ENCODE measurements at regions not wholly inside any gene's neighbourhood (a gene's known extent, or its start where the extent isn't known, plus 50 kb on each side); places are given as distances from the start of the nearest gene placed in this dataset.

DNA sequence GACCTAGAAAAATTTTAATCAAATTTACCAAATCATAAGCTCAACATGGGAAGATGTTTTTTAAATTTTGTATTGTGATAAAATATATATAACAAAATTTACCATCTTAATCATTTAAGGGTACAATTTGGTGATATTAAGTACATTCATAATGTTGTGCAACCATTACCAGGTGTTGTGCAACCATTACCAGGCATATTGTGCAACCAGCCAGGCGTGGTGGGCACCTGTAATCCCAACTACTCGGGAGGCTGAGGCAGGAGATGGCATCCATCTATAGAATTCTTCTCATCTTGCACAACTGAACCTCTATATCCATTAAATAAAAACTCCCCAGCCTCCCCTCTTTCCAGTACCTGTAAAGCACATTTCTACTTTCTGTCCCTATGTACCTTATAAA is 124.5 kb upstream of the SLC13A1 start (continued):
- TF ChIP-seq, protein P1, sequence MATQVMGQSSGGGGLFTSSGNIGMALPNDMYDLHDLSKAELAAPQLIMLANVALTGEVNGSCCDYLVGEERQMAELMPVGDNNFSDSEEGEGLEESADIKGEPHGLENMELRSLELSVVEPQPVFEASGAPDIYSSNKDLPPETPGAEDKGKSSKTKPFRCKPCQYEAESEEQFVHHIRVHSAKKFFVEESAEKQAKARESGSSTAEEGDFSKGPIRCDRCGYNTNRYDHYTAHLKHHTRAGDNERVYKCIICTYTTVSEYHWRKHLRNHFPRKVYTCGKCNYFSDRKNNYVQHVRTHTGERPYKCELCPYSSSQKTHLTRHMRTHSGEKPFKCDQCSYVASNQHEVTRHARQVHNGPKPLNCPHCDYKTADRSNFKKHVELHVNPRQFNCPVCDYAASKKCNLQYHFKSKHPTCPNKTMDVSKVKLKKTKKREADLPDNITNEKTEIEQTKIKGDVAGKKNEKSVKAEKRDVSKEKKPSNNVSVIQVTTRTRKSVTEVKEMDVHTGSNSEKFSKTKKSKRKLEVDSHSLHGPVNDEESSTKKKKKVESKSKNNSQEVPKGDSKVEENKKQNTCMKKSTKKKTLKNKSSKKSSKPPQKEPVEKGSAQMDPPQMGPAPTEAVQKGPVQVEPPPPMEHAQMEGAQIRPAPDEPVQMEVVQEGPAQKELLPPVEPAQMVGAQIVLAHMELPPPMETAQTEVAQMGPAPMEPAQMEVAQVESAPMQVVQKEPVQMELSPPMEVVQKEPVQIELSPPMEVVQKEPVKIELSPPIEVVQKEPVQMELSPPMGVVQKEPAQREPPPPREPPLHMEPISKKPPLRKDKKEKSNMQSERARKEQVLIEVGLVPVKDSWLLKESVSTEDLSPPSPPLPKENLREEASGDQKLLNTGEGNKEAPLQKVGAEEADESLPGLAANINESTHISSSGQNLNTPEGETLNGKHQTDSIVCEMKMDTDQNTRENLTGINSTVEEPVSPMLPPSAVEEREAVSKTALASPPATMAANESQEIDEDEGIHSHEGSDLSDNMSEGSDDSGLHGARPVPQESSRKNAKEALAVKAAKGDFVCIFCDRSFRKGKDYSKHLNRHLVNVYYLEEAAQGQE (IDR thresholded peaks at IDR 0.05; ENCODE audit: unreplicated experiment): no peak
- no peak for TF ChIP-seq STAT1 (IDR thresholded peaks at IDR 0.05; ENCODE audit: unreplicated experiment)
- no peak for TF ChIP-seq CREB1 (CRISPR knock-in tag; IDR thresholded peaks at IDR 0.05; ENCODE audit: low read depth)

DNA sequence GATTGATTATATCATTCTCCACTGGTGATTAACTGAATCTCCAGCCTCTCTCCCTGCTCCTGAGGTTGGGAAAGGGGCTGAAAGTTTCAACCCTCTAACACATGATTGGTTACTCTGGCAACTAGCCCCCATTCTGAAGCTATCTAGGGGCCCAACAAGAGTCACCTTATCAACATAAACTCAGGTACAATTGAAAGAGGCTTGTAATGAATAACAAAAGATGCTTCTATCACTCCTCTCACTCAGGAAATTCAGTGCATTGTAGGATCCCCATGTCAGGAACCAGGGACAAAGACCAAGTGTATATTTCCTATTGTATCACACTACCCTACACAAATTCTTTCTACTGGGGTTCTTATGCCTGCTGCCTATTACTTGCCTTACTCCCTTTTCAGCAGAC is 123.9 kb upstream of the SLC13A1 start:
- Histone ChIP-seq H3F3A (replicated peaks; ENCODE audit: low read depth) (no peaks in the 10 kb centered on the region), H3K79me2 (replicated peaks; ENCODE audit: insufficient read depth) (no peaks in the 10 kb centered on the region), H3K9me2 (ENCODE audit: insufficient read depth) (no peaks in the 10 kb centered on the region), H3K4me3 (no peak overlapping the region), H3K27me3 (ENCODE audit: insufficient read depth) (no peaks in the 10 kb centered on the region), H3K4me2 (no peak overlapping the region), H3K36me3 (ENCODE audit: insufficient read depth) (peaks cover 10% of the 10 kb centered on the region), H4K20me1 (replicated peaks; ENCODE audit: insufficient read depth) (no peaks in the 10 kb centered on the region), H2AFZ (no peak overlapping the region), H3K27ac (ENCODE audit: low read depth) (no peak overlapping the region), H3K4me1 (ENCODE audit: insufficient read depth) (peaks cover 6% of the 10 kb centered on the region; the same call in 1 of the 2 replicates)
- Mint-ChIP-seq H3K4me3 (no peak overlapping the region), H3K27me3 (ENCODE audit: insufficient read depth, low read depth, poor library complexity) (peaks cover 2% of the 10 kb centered on the region), H3K4me1 (peaks cover 5% of the 10 kb centered on the region; the same call in 2 of the 3 replicates), H3K9me3 (peaks cover 25% of the 10 kb centered on the region), H3K27ac (0 out of 2 replicates have a peak overlapping the region, but pooled peaks have one; percentile 17), H3K36me3 (ENCODE audit: low read depth) (peaks cover 24% of the 10 kb centered on the region)
- DNase-seq (ENCODE audit: low spot score) (peak; percentile 17), ATAC-seq (peak; percentile 60)
- TF ChIP-seq EZH2 (IDR thresholded peaks at IDR 0.05; ENCODE audit: low read depth, unreplicated experiment) (no peak), EZH2phosphoT487 (IDR thresholded peaks at IDR 0.05; ENCODE audit: unreplicated experiment) (no peak), ZNF331 (CRISPR knock-in tag; IDR thresholded peaks at IDR 0.05; ENCODE audit: low read depth) (no peak), ZNF114 (CRISPR knock-in tag; IDR thresholded peaks at IDR 0.05) (no peak), JUNB (IDR thresholded peaks at IDR 0.05; ENCODE audit: unreplicated experiment) (no peak), POLR2AphosphoS5 (IDR thresholded peaks at IDR 0.05; ENCODE audit: low read depth) (no peak)
- TF ChIP-seq, protein P1 (IDR thresholded peaks at IDR 0.05; ENCODE audit: unreplicated experiment): no peak
- TF ChIP-seq, protein P2, sequence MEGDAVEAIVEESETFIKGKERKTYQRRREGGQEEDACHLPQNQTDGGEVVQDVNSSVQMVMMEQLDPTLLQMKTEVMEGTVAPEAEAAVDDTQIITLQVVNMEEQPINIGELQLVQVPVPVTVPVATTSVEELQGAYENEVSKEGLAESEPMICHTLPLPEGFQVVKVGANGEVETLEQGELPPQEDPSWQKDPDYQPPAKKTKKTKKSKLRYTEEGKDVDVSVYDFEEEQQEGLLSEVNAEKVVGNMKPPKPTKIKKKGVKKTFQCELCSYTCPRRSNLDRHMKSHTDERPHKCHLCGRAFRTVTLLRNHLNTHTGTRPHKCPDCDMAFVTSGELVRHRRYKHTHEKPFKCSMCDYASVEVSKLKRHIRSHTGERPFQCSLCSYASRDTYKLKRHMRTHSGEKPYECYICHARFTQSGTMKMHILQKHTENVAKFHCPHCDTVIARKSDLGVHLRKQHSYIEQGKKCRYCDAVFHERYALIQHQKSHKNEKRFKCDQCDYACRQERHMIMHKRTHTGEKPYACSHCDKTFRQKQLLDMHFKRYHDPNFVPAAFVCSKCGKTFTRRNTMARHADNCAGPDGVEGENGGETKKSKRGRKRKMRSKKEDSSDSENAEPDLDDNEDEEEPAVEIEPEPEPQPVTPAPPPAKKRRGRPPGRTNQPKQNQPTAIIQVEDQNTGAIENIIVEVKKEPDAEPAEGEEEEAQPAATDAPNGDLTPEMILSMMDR (conservative IDR thresholded peaks at IDR 0.05; ENCODE audit: low read depth in 2 of 2): no peak

Data from GM23338 (cell line).